HG03039 (cell line): ENCODE measurements at regions not wholly inside any gene's neighbourhood (a gene's known extent, or its start where the extent isn't known, plus 50 kb on each side); places are given as distances from the start of the nearest gene placed in this dataset.

ENCODE experiments used
- ATAC-seq: cut with Tn5 transposase; IDR thresholded peaks from one replicate; pipeline ENCODE4 v1.9.1; 2021; ENCODE audit warnings: mild to moderate bottlenecking, moderate library complexity; ENCODE audit not compliant: unreplicated experiment

DNA sequence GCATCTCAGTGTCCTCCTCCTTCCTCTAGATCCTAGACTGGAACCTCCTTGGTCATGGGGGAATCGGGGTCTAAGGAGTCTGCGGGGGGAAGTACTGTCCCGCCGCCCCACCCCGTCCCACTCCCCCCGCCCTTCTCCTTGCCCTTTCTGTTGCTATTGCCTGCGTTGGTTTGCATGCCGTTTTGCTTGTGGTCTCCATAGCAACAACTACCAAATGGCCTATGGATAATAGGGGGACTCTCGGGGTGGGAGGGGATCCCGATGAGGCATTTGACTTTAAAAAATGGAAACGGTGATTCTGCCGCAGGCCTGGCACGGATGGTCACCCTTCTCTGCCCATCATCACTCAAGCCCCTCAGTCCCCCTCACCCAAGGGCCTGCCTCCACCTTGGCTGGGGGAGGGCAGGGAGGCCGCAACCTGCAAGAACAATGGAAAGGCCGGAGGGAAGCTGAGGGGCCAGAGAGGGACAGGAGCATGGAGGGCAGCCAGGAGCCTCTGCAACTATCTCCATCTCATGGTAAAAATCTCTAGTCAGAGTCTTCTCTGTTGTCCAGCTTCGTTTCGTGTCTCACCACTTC is 231.4 kb upstream of the TNRC6C start:
- no peak for ATAC-seq

GRCh38 chr17:77728474-77728795 is 230.1 kb upstream of the TNRC6C start:
- ATAC-seq: no peak

GRCh38 chr17:77728871-77729270 is 229.6 kb upstream of the TNRC6C start:
- no peak for ATAC-seq

GRCh38 chr17:77729587-77729986 is 228.9 kb upstream of the TNRC6C start:
- ATAC-seq: no peak

DNA sequence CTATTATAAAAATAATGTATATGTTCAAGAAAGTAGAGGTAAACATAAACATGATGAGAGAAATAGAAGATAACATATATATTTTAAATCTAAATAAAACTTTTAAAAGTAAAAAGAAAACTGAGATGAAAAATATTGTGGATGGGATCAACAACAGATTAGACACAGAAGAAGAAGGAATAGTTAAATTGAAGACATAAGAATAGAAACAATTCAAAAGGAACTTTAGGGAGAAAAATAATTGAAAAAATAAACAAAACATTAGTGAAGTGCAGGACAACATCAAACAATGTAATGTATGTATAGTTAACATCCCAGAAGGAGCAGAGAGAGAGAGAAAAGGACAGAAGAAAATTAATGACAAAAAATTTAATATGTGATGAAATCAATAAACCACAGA is 228.1 kb upstream of the TNRC6C start:
- no peak for ATAC-seq

GRCh38 chr17:77733576-77734296 is 224.8 kb upstream of the TNRC6C start:
- ATAC-seq: no peak

- no peak for ATAC-seq
Measured at GRCh38 chr17:77734371-77735080, 224.0 kb upstream of the TNRC6C start.

- ATAC-seq: no peak
Measured at GRCh38 chr17:77735081-77735565, 223.4 kb upstream of the TNRC6C start.

DNA sequence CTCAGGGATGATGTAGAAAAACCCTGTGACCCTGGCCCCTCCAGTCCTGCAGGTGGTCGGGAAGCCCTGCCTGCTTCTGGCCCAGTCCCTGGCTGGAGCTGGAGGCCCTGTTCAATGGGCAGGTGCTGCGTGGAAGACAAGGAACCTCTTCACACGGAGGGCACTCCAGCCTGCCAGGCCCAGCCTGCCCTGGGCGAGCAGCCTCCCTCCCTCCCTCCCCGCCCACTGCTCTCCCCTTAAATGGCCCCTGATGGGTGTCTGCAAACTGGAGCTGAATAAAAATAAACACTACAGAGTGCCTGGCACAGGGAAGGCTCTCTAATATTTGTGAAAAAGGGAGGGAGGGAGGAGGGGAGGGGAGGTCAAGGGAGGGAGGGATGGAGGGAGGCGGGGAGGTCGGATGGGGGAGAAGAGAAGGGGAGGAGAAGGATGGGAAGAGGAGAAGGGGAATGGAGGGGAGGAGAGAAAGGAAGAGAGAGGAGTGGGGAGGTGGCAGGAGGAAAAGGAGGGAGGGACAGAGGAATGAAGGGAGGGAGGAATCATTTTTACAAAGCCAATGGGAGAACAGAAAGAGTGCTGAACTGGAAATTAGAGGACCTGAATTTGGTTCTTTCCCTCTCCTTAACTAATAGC is 222.8 kb upstream of the TNRC6C start:
- ATAC-seq: no peak

GRCh38 chr17:77736199-77736585 is 222.3 kb upstream of the TNRC6C start:
- no peak for ATAC-seq

- ATAC-seq: no peak
Measured at GRCh38 chr17:77736721-77737120, 221.8 kb upstream of the TNRC6C start.

DNA sequence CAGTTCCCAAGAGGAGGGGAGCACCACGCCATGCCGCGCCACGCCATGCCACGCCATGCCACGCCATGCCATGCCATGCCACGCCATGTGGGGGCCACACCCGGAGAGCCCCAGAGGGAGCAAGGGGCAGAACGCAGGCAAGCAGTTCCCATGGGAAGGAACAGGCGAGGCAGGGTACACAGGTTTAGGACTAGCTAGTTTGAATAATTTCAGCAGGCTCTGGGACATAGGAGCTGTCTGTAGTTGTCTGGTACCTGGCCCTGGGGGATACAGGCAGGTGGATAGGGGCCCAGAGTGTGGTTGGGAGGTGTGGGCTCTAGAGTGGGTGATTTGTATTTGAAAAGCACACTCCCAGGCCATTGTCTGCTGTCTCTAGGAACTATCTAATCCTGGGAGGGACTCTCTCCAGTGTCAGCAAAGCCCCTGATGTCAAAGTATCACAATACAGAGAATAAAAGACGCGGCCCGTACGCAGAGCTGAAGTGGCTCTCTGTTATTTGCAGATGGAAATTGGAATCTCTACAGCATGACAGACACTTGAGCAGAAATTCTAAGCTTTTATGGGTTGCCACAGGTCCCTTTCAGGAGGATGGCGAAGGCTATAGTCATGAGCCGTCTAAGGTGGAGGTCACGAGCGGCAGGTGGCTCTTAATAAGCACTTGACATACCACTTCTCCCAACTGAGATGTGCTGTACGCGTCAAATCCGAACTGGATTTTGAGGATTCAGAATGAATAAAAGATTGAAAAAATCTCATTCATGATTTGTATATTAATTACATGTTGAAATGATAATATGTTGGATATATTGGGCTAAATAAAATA is 220.8 kb upstream of the TNRC6C start:
- ATAC-seq: no peak

DNA sequence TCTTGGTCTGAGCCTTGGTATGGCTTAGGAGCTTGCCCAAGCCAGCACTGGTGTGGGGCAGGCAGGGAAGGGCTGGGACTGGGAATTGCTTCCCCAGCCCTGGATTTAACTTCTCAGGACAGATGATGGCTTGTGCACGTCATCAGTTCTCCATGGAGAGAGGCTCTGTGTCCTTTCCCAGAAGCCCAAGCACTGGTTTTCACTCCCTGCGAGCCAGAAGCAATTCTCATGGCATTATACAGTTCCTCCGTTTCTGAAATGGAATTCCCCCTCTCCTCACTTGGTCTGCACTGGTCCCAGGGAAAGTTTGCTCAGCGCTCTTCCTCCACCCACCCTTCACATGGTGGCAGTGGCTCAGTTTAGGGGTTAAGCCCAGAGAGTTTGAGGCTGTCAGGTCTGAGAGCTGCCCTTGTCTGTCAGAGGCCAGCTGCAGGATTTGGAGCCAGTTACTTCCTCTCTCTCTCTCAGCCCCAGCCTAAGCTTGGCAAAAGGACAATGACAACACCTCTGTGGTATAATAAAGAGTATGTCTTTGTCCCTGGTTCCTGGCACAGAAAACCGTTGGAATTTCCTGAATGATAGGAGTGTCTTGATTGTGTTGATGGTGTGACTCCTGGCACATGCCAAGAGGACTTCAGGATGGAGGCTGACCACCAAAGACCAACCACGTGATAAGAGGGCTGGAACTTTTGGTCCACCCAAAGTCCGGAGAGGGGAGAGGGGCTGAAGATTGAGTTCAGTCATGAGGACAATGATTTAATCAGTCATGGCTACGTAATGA is 219.6 kb upstream of the TNRC6C start:
- no peak for ATAC-seq

DNA sequence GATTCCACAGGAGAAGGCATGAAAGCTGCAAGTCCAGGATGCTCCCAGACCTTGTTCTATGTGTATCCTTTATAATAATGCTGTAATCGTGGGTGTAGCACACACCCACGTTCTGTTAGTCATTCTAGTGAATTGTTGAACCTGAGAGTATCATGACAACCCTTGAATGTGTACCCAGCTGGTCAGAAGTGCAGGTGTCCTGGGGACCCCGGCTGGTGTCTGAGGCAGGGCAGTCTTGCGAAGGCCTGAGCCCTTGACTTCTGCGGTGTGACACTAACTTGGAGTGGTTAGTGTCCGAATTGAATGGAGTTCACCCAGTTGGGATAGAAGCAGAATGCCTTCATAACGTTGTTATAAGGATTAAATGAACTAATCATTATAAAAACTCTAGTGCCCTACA is 218.0 kb upstream of the TNRC6C start:
- ATAC-seq: no peak

GRCh38 chr17:77741109-77741508 is 217.4 kb upstream of the TNRC6C start:
- no peak for ATAC-seq

DNA sequence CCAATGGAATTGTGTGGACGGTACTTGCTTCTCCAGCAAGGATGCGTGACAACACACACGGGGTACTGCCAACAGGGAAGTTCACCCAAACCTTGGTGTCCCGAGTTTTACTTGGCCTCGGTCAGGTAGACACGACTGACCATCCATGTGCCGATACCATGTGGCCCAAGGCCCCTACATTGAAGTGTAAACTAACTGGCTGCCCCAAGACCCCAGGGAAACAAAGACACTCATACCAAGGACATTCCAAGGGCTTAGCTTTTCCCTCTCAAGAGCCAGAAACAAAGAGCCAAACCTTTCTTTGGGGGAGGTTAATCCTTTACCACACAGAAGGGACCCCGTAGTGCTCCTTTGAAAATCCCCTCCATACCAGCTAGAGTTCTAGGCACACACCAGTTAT is 215.9 kb upstream of the TNRC6C start:
- no peak for ATAC-seq

DNA sequence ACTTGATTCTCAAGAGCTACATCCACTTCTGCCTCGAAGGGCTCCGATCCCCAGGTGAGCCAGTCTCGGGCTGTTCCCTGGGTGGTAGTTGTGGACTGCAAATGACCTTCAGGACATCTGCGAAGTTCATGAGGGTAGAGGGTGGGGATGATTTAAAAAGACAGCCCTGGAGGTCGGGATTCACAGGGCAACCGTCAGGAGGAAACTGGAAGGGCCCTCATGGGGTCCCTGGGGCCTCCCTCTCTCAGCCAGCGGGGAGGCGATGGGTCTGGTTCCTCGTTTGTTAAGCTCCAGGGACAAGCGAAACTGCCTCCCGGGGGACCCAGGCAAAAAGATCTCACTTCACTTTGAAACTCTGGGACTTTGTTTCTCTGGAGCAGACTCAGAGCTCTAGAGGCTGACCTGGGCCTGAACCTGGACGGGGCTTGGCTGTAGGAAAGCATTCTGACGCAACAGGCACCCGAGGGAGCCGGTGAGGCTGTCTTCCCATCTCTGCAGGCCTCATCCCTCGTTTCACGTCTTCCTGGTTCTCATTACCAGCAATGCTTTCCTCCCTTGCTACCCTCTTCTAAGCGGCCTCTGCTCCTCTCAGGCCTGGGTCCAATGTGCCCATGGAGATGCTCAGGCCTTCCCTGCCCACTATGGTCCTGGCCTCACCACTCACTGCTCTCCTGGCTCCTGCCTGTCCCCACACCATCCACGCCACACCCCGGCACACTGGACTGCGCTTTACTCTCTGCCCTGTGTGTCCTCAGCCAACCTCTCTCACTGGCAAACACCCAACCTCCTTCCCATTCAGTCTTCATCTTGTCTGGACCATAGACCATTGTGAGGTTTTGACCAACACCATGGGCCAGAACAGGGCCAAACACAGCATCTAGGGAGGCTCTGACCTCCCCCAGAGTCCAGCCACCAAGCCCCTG is 214.2 kb upstream of the TNRC6C start:
- no peak for ATAC-seq

DNA sequence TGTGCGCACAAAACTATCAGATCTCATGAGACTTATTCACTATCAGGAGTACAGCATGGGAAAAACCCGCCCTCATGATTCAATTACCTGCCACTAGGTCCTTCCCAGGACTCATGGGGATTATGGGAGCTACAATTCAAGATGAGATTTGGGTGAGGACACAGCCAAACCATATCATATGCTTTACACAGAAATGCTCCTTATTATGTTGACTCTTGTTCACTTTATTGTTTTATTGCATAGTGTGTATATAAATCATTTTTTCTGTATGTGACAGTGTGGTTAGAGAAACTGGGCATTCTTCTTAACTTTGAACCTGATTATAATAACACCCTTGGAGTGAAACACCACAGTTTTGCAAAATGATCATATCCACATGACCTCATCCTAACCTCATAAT is 212.8 kb upstream of the TNRC6C start:
- ATAC-seq: no peak

DNA sequence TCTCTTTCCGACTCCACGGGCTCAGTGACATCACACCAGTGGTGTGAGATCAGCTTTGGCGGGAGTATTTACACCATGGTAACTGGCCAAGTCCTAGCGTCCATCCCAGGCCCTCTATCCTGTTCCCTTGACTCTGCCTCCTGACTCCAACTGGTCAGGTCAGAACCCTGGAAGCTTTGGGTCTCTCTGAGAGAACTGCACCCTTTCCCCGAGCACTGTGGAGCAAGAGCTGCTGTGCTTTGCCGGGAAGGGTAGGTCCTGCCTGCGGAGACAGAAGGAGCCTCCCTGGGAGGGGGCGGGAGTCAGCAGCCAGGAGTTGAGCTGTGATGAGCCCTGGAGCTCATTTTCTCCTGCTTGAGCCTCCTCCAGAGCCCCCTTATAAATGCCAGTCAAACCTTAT is 212.1 kb upstream of the TNRC6C start:
- ATAC-seq: no peak
